HAP-1 (cell line): ENCODE measurements at regions not wholly inside any gene's neighbourhood (a gene's known extent, or its start where the extent isn't known, plus 50 kb on each side); places are given as distances from the start of the nearest gene placed in this dataset.

ENCODE experiments used
- DNase-seq, 2 experiments: peaks; one replicate each; pipeline ENCODE4 v3.0.0-alpha.2; 2016 to 2020; ENCODE audit warnings: low spot score in 2 of 2
- H3K27me3 ChIP-seq: fragments of 250-450 bp; sonication (Bioruptor Pico); 2 replicates; pipeline ENCODE4 v1.5.1; 2020; ENCODE audit warnings: low read depth, mild to moderate bottlenecking, moderate library complexity
- H3K36me3 ChIP-seq: fragments of 250-450 bp; sonication (Bioruptor Pico); replicated peaks from 2 replicates; pipeline ENCODE4 v1.5.1; 2020; ENCODE audit warnings: mild to moderate bottlenecking
- H3K4me1 ChIP-seq: fragments of 250-450 bp; sonication (Bioruptor Pico); 2 replicates; pipeline ENCODE4 v1.5.1; 2020; ENCODE audit warnings: mild to moderate bottlenecking
- H3K4me3 ChIP-seq: fragments of 250-450 bp; sonication (Bioruptor Pico); 2 replicates; pipeline ENCODE4 v1.5.1; 2020; ENCODE audit warnings: mild to moderate bottlenecking, moderate library complexity
- H3K9me3 ChIP-seq: fragments of 250-450 bp; sonication (Bioruptor Pico); 2 replicates; pipeline ENCODE4 v1.5.1; 2020; ENCODE audit warnings: mild to moderate bottlenecking, moderate library complexity
- in situ Hi-C: fragments of 300-500 bp; cut with MboI; formaldehyde crosslinking; loops from 3 replicates; pipeline ENCODE4 v1.14.3; 2020; ENCODE audit warnings: low sequenced_read_pairs, inconsistent platforms, mixed read lengths

DNA sequence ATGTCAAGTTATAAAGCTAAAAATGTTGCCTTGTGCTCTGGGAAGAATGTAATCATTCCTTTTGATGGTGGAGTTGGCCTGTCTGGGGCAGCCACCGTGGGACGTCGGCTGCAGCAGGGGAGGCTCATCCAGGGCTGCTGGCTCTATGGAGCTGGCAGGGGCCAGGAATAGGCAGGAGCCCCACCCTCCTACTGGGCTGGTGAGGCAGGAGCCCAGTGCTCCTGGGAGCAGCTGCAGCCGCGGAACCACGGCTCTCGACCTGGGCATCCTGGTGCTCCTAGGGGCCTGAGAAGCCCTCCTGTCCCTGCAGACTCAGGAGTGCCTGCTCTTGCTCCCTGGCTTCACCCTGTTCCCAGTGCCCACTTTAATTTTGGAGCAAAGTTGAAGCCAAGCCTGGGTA, 127.1 kb downstream of the DIPK2A start:
- in situ Hi-C loops: no loop called here

DNA sequence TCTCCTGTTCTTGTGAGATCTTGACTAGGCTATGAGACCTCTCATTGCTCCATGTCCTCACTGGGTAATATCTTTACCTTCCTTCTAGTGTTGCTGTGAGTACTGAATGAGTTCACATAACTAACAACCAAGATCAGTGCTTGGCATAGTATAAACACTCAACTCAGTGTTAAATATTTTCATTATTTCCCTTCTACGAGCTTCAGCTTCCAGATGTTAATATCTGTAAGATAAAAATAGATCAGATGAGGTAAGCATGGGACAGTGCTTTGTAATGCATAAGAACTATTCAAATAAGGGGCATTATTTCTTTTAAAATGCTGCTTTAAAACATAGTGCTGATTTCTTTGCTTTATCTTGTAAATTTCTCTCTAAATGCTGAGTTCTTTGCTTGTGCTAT, 130.8 kb downstream of the DIPK2A start:
- peak in 1 of 2 experiments; percentile 80 for DNase-seq
- Histone ChIP-seq H3K4me1 (peaks cover 25% of the 10 kb centered on the region), H3K27me3 (no peaks in the 10 kb centered on the region), H3K9me3 (peaks cover 6% of the 10 kb centered on the region), H3K4me3 (no peak overlapping the region), H3K36me3 (no peaks in the 10 kb centered on the region)
- in situ Hi-C loops: no loop called here

More for the DNA sequence above, 127.1 kb downstream of the DIPK2A start:
- no peak for DNase-seq
- Histone ChIP-seq H3K36me3 (no peaks in the 10 kb centered on the region), H3K4me1 (peaks cover 18% of the 10 kb centered on the region), H3K4me3 (no peak overlapping the region), H3K9me3 (peaks cover 6% of the 10 kb centered on the region), H3K27me3 (no peaks in the 10 kb centered on the region)

DNA sequence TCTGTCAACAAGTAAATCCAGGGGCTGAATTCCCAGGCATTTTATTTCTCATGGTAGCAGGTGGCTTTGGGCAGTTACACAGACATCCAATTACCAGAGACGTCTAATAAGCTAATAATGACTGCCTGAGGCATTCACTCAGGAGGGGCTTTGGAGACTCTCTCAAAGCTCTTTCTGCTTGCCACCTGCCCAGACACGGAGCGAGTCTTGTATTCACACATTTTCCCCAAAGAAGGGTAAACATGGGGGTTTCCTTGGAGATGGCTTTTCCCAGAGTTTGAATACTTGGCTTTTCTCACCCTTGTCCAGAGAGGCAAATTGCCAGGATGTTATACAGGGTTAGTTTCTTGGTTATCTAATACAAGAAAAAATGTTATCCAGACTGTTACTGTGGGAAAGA, 132.6 kb downstream of the DIPK2A start:
- in situ Hi-C loops: no loop called here
- H3K4me3 ChIP-seq: no peak overlapping the region
- peaks cover 3% of the 10 kb centered on the region for H3K9me3 ChIP-seq
- DNase-seq: peak; percentile 40 to 41
- no peaks in the 10 kb centered on the region for H3K36me3 ChIP-seq
- H3K4me1 ChIP-seq: peaks cover 32% of the 10 kb centered on the region
- H3K27me3 ChIP-seq: no peaks in the 10 kb centered on the region

- DNase-seq: no peak
- Histone ChIP-seq H3K27me3 (no peaks in the 10 kb centered on the region), H3K4me3 (no peak overlapping the region), H3K4me1 (peaks cover 32% of the 10 kb centered on the region), H3K9me3 (no peaks in the 10 kb centered on the region; the same call in 1 of the 2 replicates), H3K36me3 (no peaks in the 10 kb centered on the region)
- in situ Hi-C loops: no loop called here
Observed at GRCh38 chr3:144104679-144105078, 133.1 kb downstream of the DIPK2A start.

GRCh38 chr3:144105542-144105941, 133.9 kb downstream of the DIPK2A start:
- Histone ChIP-seq H3K4me1 (peaks cover 32% of the 10 kb centered on the region), H3K4me3 (no peak overlapping the region), H3K36me3 (no peaks in the 10 kb centered on the region), H3K9me3 (no peaks in the 10 kb centered on the region), H3K27me3 (no peaks in the 10 kb centered on the region)
- in situ Hi-C loops: no loop called here
- no peak for DNase-seq

GRCh38 chr3:144106970-144107369, 135.3 kb downstream of the DIPK2A start:
- no peaks in the 10 kb centered on the region for H3K36me3 ChIP-seq
- no peaks in the 10 kb centered on the region for H3K9me3 ChIP-seq
- no peak for DNase-seq
- in situ Hi-C loops: no loop called here
- H3K4me1 ChIP-seq: peaks cover 33% of the 10 kb centered on the region
- H3K4me3 ChIP-seq: no peak overlapping the region
- H3K27me3 ChIP-seq: no peaks in the 10 kb centered on the region

DNA sequence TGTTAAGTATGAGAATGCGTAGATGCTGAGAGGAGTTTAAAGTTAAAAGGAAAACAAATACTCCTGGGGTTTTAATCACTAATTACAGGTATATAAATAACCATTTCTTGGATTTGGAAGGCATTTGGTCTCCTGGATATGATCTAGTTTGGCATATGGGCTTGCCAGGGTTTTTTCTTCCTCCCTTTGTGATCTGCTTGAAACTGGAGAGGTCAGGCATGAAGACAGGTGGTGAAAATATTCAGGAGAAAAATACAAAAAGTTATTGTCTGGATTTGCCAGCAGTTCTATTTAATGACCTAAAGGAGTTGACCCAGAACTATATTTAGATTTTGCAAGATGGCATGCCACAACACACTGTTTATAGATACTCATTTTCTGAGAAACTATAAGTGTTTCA, 136.3 kb downstream of the DIPK2A start:
- Histone ChIP-seq H3K4me1 (peaks cover 33% of the 10 kb centered on the region), H3K27me3 (no peaks in the 10 kb centered on the region), H3K4me3 (no peak overlapping the region), H3K36me3 (no peaks in the 10 kb centered on the region), H3K9me3 (no peaks in the 10 kb centered on the region)
- in situ Hi-C loops: no loop called here
- DNase-seq: no peak

GRCh38 chr3:144109944-144110343, 138.3 kb downstream of the DIPK2A start:
- in situ Hi-C loops: no loop called here
- Histone ChIP-seq H3K36me3 (no peaks in the 10 kb centered on the region), H3K9me3 (no peaks in the 10 kb centered on the region), H3K27me3 (no peaks in the 10 kb centered on the region), H3K4me1 (peaks cover 36% of the 10 kb centered on the region), H3K4me3 (no peak overlapping the region)
- no peak for DNase-seq

DNA sequence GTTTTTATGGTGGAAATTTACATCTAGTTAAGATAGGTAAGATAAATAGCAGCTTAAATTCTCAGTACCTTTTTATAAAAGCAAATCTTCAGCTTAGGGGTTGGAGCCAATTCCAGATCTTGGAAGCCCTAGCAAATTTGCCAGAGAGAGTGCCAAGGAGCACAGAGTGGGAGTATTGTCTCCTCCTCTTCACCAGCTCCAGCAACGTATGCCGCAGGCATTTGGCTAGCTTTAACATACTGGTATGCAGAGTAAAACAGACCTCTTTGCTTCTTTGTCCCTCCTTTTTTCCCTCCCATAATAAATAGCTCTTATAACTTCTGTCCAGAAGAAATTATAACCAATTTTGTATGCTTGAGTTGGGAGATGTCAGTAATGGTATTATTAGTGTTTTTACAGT, 140.4 kb downstream of the DIPK2A start:
- no peaks in the 10 kb centered on the region for H3K27me3 ChIP-seq
- H3K4me1 ChIP-seq: peaks cover 40% of the 10 kb centered on the region
- in situ Hi-C loops: no loop called here
- no peak for DNase-seq
- H3K36me3 ChIP-seq: no peaks in the 10 kb centered on the region
- no peaks in the 10 kb centered on the region for H3K9me3 ChIP-seq
- H3K4me3 ChIP-seq: no peak overlapping the region

DNA sequence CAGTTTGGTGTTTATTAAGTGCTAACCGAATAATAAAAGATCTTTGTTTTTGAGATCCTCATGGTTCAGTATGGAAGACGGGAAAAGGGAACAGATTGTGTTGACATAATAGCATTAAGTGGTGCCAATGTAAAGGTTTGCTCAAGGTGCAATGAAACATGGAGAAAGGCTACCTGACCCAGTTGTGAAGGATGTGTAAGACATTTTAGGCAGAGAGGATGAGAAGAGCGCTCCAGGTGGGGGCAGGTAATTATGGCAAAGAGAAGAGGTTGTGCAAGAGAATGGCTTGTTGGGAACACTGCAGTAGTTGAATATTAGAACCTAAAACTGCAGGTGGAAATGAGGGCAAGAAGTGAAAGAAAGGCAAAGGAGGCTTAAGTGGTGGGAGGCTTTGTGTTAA, 140.8 kb downstream of the DIPK2A start:
- peaks cover 40% of the 10 kb centered on the region for H3K4me1 ChIP-seq
- H3K9me3 ChIP-seq: no peaks in the 10 kb centered on the region
- DNase-seq: no peak
- H3K4me3 ChIP-seq: no peak overlapping the region
- H3K36me3 ChIP-seq: no peaks in the 10 kb centered on the region
- in situ Hi-C loops: no loop called here
- no peaks in the 10 kb centered on the region for H3K27me3 ChIP-seq

- Histone ChIP-seq H3K36me3 (no peaks in the 10 kb centered on the region), H3K4me3 (no peak overlapping the region), H3K9me3 (no peaks in the 10 kb centered on the region), H3K4me1 (peaks cover 39% of the 10 kb centered on the region), H3K27me3 (no peaks in the 10 kb centered on the region)
- in situ Hi-C loops: no loop called here
- peak in 1 of 2 experiments; percentile 40 for DNase-seq
Observed at GRCh38 chr3:144114767-144115166, 143.1 kb downstream of the DIPK2A start.

DNA sequence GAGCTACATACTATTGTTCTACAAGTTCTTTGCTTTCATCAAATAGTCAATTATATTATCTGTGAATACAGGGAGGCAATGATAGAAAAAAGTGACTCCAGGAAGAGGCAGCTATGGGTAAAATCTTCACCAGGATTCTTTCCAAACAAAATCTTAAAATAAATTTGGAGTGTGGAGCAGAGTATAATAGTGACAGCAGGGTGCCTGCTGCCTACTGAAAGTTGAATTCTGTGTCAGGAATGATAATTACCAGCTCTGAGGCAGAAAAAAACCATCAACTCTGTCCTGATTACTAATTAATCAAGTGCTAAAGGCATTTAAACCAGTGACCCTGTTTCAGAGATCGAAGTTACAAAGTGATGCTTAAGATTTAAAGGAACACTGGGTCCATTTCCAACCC, 148.0 kb downstream of the DIPK2A start:
- no peak for DNase-seq
- no peaks in the 10 kb centered on the region for H3K27me3 ChIP-seq
- H3K4me3 ChIP-seq: no peak overlapping the region
- no peaks in the 10 kb centered on the region for H3K9me3 ChIP-seq
- in situ Hi-C loops: no loop called here
- no peaks in the 10 kb centered on the region for H3K36me3 ChIP-seq
- H3K4me1 ChIP-seq: peaks cover 33% of the 10 kb centered on the region

DNA sequence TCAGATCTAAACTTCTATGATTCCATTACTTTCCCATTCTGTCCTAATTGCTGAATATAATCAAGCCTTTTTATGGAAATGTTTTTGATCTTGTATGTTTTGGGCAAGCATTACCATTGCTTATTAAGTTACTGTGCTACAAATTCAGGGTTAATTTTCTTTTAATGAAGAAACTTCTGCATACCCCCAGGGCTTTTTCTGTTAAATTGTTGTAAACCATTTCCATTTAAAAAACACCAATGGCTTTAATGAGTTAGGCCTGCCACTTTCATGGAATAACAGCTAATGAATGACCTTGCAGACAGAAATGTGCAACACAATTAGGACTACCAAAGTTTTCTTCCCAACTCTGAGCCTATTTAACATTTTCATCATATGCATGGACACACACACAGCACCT, 150.0 kb downstream of the DIPK2A start:
- Histone ChIP-seq H3K4me1 (peaks cover 25% of the 10 kb centered on the region), H3K4me3 (no peak overlapping the region), H3K27me3 (no peaks in the 10 kb centered on the region), H3K36me3 (no peaks in the 10 kb centered on the region), H3K9me3 (no peaks in the 10 kb centered on the region)
- DNase-seq: peak in 1 of 2 experiments; percentile 78
- in situ Hi-C loops: no loop called here

DNA sequence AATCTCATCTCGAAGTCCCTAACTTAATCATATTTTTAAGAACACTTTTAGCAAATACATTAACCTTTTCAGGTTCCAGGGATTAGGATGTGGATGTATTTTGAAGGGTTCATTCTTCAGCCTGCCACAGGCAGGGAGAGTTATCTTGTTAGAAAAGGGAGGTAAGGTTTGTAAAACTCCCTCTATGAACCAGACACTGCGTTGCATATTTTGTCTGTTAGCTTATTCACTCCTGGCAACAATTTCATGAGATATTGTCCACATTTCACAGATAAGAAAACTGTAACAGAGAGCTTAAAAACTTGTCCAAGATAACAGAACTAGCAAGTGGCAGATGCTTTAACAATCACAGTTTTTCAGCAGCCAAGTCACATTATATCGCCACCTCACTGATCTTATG, 155.4 kb downstream of the DIPK2A start:
- Histone ChIP-seq H3K36me3 (no peaks in the 10 kb centered on the region), H3K9me3 (no peaks in the 10 kb centered on the region), H3K27me3 (no peaks in the 10 kb centered on the region), H3K4me3 (no peak overlapping the region), H3K4me1 (peaks cover 18% of the 10 kb centered on the region)
- in situ Hi-C loops: no loop called here
- DNase-seq: no peak

DNA sequence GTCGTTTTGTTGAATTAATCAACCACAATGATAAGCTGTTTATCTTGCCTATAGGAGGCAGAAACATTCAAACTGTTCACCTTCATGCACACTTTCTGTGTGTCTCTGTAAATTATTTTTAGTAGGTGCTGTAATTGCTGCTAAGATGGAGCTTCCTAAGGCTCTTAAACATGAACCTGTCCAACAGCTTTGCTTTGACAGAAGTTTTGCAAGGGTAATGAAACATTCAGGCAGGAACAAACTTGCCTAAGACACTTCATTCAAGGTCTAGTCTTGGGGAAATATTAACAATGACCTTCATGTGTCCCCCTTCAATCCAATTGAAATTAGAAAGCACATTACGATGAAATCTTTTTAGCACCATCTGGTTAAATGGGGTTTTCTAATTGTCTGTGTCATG, 156.1 kb downstream of the DIPK2A start:
- Histone ChIP-seq H3K4me3 (no peak overlapping the region), H3K4me1 (peaks cover 16% of the 10 kb centered on the region), H3K27me3 (no peaks in the 10 kb centered on the region), H3K9me3 (no peaks in the 10 kb centered on the region), H3K36me3 (no peaks in the 10 kb centered on the region)
- in situ Hi-C loops: no loop called here
- peak in 1 of 2 experiments; percentile 47 for DNase-seq
